ENCODE measurements at regions not wholly inside any gene's neighbourhood (a gene's known extent, or its start where the extent isn't known, plus 50 kb on each side); places are given as distances from the start of the nearest gene placed in this dataset.

- Histone ChIP-seq H3K4me3 (no peak overlapping the region), H3K4me2 (no peak overlapping the region), H3K27me3 (ENCODE audit: insufficient read depth) (no peaks in the 10 kb centered on the region), H3K4me1 (ENCODE audit: insufficient read depth) (no peaks in the 10 kb centered on the region), H2AFZ (no peak overlapping the region), H4K20me1 (replicated peaks; ENCODE audit: insufficient read depth) (no peaks in the 10 kb centered on the region), H3K27ac (ENCODE audit: low read depth) (no peak overlapping the region), H3F3A (replicated peaks; ENCODE audit: low read depth) (no peaks in the 10 kb centered on the region), H3K9me2 (ENCODE audit: insufficient read depth) (no peaks in the 10 kb centered on the region), H3K36me3 (ENCODE audit: insufficient read depth) (no peaks in the 10 kb centered on the region), H3K79me2 (replicated peaks; ENCODE audit: insufficient read depth) (no peaks in the 10 kb centered on the region)
- H3K4me1 Mint-ChIP-seq, result peaks cover 5% of the 10 kb centered on the region; the same call in 2 of the 3 replicates
- H3K36me3 Mint-ChIP-seq (ENCODE audit: low read depth), result peaks cover 10% of the 10 kb centered on the region
- no peak for DNase-seq (ENCODE audit: low spot score)
- H3K9me3 Mint-ChIP-seq, result peaks cover 14% of the 10 kb centered on the region
- H3K4me3 Mint-ChIP-seq, result no peak overlapping the region
- peak overlapping the region; percentile 30; the same call in 1 of the 2 replicates for H3K27ac Mint-ChIP-seq
- H3K27me3 Mint-ChIP-seq (ENCODE audit: insufficient read depth, low read depth, poor library complexity), result peaks cover 2% of the 10 kb centered on the region
- TF ChIP-seq REST (IDR thresholded peaks at IDR 0.05; ENCODE audit: unreplicated experiment), result no peak
- no peak for TF ChIP-seq NANOG (IDR thresholded peaks at IDR 0.05; ENCODE audit: borderline replicate concordance)
- no peak for TF ChIP-seq EZH2phosphoT487 (IDR thresholded peaks at IDR 0.05; ENCODE audit: unreplicated experiment)
- TF ChIP-seq, protein P1, sequence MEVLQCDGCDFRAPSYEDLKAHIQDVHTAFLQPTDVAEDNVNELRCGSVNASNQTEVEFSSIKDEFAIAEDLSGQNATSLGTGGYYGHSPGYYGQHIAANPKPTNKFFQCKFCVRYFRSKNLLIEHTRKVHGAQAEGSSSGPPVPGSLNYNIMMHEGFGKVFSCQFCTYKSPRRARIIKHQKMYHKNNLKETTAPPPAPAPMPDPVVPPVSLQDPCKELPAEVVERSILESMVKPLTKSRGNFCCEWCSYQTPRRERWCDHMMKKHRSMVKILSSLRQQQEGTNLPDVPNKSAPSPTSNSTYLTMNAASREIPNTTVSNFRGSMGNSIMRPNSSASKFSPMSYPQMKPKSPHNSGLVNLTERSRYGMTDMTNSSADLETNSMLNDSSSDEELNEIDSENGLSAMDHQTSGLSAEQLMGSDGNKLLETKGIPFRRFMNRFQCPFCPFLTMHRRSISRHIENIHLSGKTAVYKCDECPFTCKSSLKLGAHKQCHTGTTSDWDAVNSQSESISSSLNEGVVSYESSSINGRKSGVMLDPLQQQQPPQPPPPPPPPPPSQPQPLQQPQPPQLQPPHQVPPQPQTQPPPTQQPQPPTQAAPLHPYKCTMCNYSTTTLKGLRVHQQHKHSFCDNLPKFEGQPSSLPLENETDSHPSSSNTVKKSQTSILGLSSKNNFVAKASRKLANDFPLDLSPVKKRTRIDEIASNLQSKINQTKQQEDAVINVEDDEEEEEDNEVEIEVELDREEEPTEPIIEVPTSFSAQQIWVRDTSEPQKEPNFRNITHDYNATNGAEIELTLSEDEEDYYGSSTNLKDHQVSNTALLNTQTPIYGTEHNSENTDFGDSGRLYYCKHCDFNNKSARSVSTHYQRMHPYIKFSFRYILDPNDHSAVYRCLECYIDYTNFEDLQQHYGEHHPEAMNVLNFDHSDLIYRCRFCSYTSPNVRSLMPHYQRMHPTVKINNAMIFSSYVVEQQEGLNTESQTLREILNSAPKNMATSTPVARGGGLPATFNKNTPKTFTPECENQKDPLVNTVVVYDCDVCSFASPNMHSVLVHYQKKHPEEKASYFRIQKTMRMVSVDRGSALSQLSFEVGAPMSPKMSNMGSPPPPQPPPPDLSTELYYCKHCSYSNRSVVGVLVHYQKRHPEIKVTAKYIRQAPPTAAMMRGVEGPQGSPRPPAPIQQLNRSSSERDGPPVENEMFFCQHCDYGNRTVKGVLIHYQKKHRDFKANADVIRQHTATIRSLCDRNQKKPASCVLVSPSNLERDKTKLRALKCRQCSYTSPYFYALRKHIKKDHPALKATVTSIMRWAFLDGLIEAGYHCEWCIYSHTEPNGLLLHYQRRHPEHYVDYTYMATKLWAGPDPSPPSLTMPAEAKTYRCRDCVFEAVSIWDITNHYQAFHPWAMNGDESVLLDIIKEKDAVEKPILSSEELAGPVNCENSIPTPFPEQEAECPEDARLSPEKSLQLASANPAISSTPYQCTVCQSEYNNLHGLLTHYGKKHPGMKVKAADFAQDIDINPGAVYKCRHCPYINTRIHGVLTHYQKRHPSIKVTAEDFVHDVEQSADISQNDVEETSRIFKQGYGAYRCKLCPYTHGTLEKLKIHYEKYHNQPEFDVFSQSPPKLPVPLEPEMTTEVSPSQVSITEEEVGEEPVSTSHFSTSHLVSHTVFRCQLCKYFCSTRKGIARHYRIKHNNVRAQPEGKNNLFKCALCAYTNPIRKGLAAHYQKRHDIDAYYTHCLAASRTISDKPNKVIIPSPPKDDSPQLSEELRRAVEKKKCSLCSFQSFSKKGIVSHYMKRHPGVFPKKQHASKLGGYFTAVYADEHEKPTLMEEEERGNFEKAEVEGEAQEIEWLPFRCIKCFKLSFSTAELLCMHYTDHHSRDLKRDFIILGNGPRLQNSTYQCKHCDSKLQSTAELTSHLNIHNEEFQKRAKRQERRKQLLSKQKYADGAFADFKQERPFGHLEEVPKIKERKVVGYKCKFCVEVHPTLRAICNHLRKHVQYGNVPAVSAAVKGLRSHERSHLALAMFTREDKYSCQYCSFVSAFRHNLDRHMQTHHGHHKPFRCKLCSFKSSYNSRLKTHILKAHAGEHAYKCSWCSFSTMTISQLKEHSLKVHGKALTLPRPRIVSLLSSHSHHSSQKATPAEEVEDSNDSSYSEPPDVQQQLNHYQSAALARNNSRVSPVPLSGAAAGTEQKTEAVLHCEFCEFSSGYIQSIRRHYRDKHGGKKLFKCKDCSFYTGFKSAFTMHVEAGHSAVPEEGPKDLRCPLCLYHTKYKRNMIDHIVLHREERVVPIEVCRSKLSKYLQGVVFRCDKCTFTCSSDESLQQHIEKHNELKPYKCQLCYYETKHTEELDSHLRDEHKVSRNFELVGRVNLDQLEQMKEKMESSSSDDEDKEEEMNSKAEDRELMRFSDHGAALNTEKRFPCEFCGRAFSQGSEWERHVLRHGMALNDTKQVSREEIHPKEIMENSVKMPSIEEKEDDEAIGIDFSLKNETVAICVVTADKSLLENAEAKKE (CRISPR knock-in tag; IDR thresholded peaks at IDR 0.05), result no peak
- TF ChIP-seq STAT1 (IDR thresholded peaks at IDR 0.05; ENCODE audit: unreplicated experiment), result no peak
- TF ChIP-seq POLR2AphosphoS5 (IDR thresholded peaks at IDR 0.05; ENCODE audit: low read depth), result no peak
- TF ChIP-seq JUNB (IDR thresholded peaks at IDR 0.05; ENCODE audit: unreplicated experiment), result no peak
- TF ChIP-seq, protein P2, sequence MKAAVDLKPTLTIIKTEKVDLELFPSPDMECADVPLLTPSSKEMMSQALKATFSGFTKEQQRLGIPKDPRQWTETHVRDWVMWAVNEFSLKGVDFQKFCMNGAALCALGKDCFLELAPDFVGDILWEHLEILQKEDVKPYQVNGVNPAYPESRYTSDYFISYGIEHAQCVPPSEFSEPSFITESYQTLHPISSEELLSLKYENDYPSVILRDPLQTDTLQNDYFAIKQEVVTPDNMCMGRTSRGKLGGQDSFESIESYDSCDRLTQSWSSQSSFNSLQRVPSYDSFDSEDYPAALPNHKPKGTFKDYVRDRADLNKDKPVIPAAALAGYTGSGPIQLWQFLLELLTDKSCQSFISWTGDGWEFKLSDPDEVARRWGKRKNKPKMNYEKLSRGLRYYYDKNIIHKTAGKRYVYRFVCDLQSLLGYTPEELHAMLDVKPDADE (IDR thresholded peaks at IDR 0.05), result no peak
- no peak for TF ChIP-seq CTCF (conservative IDR thresholded peaks at IDR 0.05; ENCODE audit: low read depth in 2 of 2)
- no peak for TF ChIP-seq CREB1 (CRISPR knock-in tag; IDR thresholded peaks at IDR 0.05; ENCODE audit: low read depth)
- TF ChIP-seq ZNF114 (CRISPR knock-in tag; IDR thresholded peaks at IDR 0.05), result no peak
- ATAC-seq, result no peak
Observed at GRCh38 chr5:162886717-162887116, 550.7 kb upstream of the CCNG1 start.

Data from GM23338 (cell line).